Esophagus muscularis mucosa (tissue), 3 donors: ENCODE measurements at regions not wholly inside any gene's neighbourhood (a gene's known extent, or its start where the extent isn't known, plus 50 kb on each side); places are given as distances from the start of the nearest gene placed in this dataset.

ENCODE experiments used
- POLR2A ChIP-seq: fragments of 450-650 bp; IDR thresholded peaks from one replicate; pipeline ENCODE4 v1.6.1; 2017; ENCODE audit warnings: antibody characterized with exemption, moderate library complexity, mild to moderate bottlenecking, low read depth
- POLR2AphosphoS5 ChIP-seq, 2 donors: sonication (generic); formaldehyde crosslinking; IDR thresholded peaks; one replicate each; pipeline ENCODE4 v1.6.1; 2017; ENCODE audit warnings: antibody characterized with exemption in 2 of 2
- TF ChIP-seq, protein P1 (sequence below), 3 experiments: fragments of 200-600 bp in 2 of 3; fragments of 450-650 bp in 1 of 3; sonication (generic) in 2 of 3; IDR thresholded peaks; one replicate each; pipeline ENCODE4 v1.5.1; 2017 to 2019; ENCODE audit warnings: antibody characterized with exemption in 3 of 3, mild to moderate bottlenecking in 2 of 3, moderate library complexity in 1 of 3

DNA sequence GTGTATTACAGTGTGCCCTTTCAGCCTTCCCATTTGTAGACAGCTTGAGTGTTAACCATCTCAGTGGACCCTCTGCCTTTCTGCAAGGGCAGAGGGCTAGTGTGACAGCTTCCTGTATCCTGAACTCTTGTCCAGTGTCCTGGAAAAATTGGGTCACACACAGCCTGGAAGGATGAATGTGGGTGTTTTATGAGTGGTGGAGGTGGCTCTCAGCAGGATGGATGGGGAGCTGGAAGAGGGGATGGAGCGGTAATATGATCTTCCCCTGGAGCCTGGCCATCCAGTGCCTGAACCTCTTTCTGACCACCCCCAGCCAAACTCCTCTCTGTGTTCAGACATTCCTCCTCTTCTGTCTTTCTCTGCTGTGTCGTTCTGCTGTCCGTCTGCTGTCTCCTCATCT, 113.0 kb downstream of the KIF4B start:
- TF ChIP-seq, protein P1, sequence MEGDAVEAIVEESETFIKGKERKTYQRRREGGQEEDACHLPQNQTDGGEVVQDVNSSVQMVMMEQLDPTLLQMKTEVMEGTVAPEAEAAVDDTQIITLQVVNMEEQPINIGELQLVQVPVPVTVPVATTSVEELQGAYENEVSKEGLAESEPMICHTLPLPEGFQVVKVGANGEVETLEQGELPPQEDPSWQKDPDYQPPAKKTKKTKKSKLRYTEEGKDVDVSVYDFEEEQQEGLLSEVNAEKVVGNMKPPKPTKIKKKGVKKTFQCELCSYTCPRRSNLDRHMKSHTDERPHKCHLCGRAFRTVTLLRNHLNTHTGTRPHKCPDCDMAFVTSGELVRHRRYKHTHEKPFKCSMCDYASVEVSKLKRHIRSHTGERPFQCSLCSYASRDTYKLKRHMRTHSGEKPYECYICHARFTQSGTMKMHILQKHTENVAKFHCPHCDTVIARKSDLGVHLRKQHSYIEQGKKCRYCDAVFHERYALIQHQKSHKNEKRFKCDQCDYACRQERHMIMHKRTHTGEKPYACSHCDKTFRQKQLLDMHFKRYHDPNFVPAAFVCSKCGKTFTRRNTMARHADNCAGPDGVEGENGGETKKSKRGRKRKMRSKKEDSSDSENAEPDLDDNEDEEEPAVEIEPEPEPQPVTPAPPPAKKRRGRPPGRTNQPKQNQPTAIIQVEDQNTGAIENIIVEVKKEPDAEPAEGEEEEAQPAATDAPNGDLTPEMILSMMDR (IDR thresholded peaks at IDR 0.05): no peak
- TF ChIP-seq POLR2A: no peak
- no peak for TF ChIP-seq POLR2AphosphoS5 (IDR thresholded peaks at IDR 0.05)
